ENCODE measurements at regions not wholly inside any gene's neighbourhood (a gene's known extent, or its start where the extent isn't known, plus 50 kb on each side); places are given as distances from the start of the nearest gene placed in this dataset.

GRCh38 chr5:68734781-68735180, 359.0 kb upstream of the SLC30A5 start:
- no peaks in the 10 kb centered on the region for H3K9me3 ChIP-seq (ENCODE audit: low read length)
- H3K4me3 ChIP-seq (ENCODE audit: low read depth, low read length, poor library complexity, severe bottlenecking): no peak overlapping the region
- H3K79me2 ChIP-seq (ENCODE audit: insufficient read depth, low read length): no peaks in the 10 kb centered on the region
- H3K9ac ChIP-seq (ENCODE audit: low read length): no peak overlapping the region
- no peaks in the 10 kb centered on the region for H3K4me1 ChIP-seq (ENCODE audit: insufficient read depth, low read length, severe bottlenecking)
- H2AFZ ChIP-seq (ENCODE audit: low read length): no peak overlapping the region
- no peaks in the 10 kb centered on the region for H4K20me1 ChIP-seq (ENCODE audit: insufficient read depth, low read length)
- H3K27ac ChIP-seq (ENCODE audit: low read depth, low read length, poor library complexity, severe bottlenecking): no peak overlapping the region
- no peaks in the 10 kb centered on the region for H3K27me3 ChIP-seq (ENCODE audit: insufficient read depth, low read length)
- H3K9me2 ChIP-seq (ENCODE audit: low read depth, low read length): no peaks in the 10 kb centered on the region
- no peak overlapping the region for H3K4me2 ChIP-seq (ENCODE audit: low read length)
- no peak for TF ChIP-seq EZH2 (IDR thresholded peaks at IDR 0.05; ENCODE audit: borderline replicate concordance, low read length)
- TF ChIP-seq, protein P1, sequence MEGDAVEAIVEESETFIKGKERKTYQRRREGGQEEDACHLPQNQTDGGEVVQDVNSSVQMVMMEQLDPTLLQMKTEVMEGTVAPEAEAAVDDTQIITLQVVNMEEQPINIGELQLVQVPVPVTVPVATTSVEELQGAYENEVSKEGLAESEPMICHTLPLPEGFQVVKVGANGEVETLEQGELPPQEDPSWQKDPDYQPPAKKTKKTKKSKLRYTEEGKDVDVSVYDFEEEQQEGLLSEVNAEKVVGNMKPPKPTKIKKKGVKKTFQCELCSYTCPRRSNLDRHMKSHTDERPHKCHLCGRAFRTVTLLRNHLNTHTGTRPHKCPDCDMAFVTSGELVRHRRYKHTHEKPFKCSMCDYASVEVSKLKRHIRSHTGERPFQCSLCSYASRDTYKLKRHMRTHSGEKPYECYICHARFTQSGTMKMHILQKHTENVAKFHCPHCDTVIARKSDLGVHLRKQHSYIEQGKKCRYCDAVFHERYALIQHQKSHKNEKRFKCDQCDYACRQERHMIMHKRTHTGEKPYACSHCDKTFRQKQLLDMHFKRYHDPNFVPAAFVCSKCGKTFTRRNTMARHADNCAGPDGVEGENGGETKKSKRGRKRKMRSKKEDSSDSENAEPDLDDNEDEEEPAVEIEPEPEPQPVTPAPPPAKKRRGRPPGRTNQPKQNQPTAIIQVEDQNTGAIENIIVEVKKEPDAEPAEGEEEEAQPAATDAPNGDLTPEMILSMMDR (IDR thresholded peaks at IDR 0.05; ENCODE audit: low read length): no peak
- no peaks in the 10 kb centered on the region for H3F3A ChIP-seq (ENCODE audit: insufficient read depth, low read length)
- H3K36me3 ChIP-seq (ENCODE audit: insufficient read depth, low read length): no peaks in the 10 kb centered on the region

- Histone ChIP-seq H3F3A (ENCODE audit: insufficient read depth, low read length) (no peaks in the 10 kb centered on the region), H3K4me2 (ENCODE audit: low read length) (no peak overlapping the region), H3K79me2 (ENCODE audit: insufficient read depth, low read length) (no peaks in the 10 kb centered on the region), H3K4me3 (ENCODE audit: low read depth, low read length, poor library complexity, severe bottlenecking) (no peak overlapping the region), H3K9me2 (ENCODE audit: low read depth, low read length) (no peaks in the 10 kb centered on the region), H3K9ac (ENCODE audit: low read length) (no peak overlapping the region), H3K36me3 (ENCODE audit: insufficient read depth, low read length) (no peaks in the 10 kb centered on the region), H4K20me1 (ENCODE audit: insufficient read depth, low read length) (no peaks in the 10 kb centered on the region), H3K9me3 (ENCODE audit: low read length) (no peaks in the 10 kb centered on the region), H3K4me1 (ENCODE audit: insufficient read depth, low read length, severe bottlenecking) (no peaks in the 10 kb centered on the region), H3K27me3 (ENCODE audit: insufficient read depth, low read length) (no peaks in the 10 kb centered on the region), H3K27ac (ENCODE audit: low read depth, low read length, poor library complexity, severe bottlenecking) (no peak overlapping the region), H2AFZ (ENCODE audit: low read length) (no peak overlapping the region)
- TF ChIP-seq EZH2 (IDR thresholded peaks at IDR 0.05; ENCODE audit: borderline replicate concordance, low read length): no peak
- TF ChIP-seq, protein P1 (IDR thresholded peaks at IDR 0.05; ENCODE audit: low read length): no peak
These were observed 355.6 kb upstream of the SLC30A5 start for GRCh38 chr5:68738236-68738635.

GRCh38 chr5:68738841-68739240, 355.0 kb upstream of the SLC30A5 start:
- Histone ChIP-seq H3K4me2 (ENCODE audit: low read length) (no peak overlapping the region), H3K36me3 (ENCODE audit: insufficient read depth, low read length) (no peaks in the 10 kb centered on the region), H3K79me2 (ENCODE audit: insufficient read depth, low read length) (no peaks in the 10 kb centered on the region), H3K4me1 (ENCODE audit: insufficient read depth, low read length, severe bottlenecking) (no peaks in the 10 kb centered on the region), H3K4me3 (ENCODE audit: low read depth, low read length, poor library complexity, severe bottlenecking) (no peak overlapping the region), H3K9ac (ENCODE audit: low read length) (no peak overlapping the region), H4K20me1 (ENCODE audit: insufficient read depth, low read length) (no peaks in the 10 kb centered on the region), H3K9me2 (ENCODE audit: low read depth, low read length) (no peaks in the 10 kb centered on the region), H3F3A (ENCODE audit: insufficient read depth, low read length) (no peaks in the 10 kb centered on the region), H3K9me3 (ENCODE audit: low read length) (no peaks in the 10 kb centered on the region), H3K27ac (ENCODE audit: low read depth, low read length, poor library complexity, severe bottlenecking) (no peak overlapping the region), H3K27me3 (ENCODE audit: insufficient read depth, low read length) (no peaks in the 10 kb centered on the region), H2AFZ (ENCODE audit: low read length) (no peak overlapping the region)
- no peak for TF ChIP-seq EZH2 (IDR thresholded peaks at IDR 0.05; ENCODE audit: borderline replicate concordance, low read length)
- TF ChIP-seq, protein P1 (IDR thresholded peaks at IDR 0.05; ENCODE audit: low read length): no peak
